ENCODE measurements at regions not wholly inside any gene's neighbourhood (a gene's known extent, or its start where the extent isn't known, plus 50 kb on each side); places are given as distances from the start of the nearest gene placed in this dataset.

- POLR2A ChIA-PET, result interaction anchor here (0.6 to 0.7 kb wide), 2 partner anchors 38 to 434 kb away, joined by 3 to 4 read pairs; no protein-coding TSS in a partner anchor
- no peak overlapping the region for H3K4me3 Mint-ChIP-seq (ENCODE audit: unreplicated experiment)
- no peaks in the 10 kb centered on the region for H3K9me3 Mint-ChIP-seq (ENCODE audit: unreplicated experiment)
- intact Hi-C loops (cut with micrococcal nuclease), result no loop called here
- TF ChIP-seq CTCF (IDR thresholded peaks at IDR 0.05; ENCODE audit: unreplicated experiment), result no peak
- no peak overlapping the region for H3K27ac Mint-ChIP-seq (ENCODE audit: low read depth, unreplicated experiment)
- H3K36me3 Mint-ChIP-seq (ENCODE audit: insufficient read depth, unreplicated experiment), result no peaks in the 10 kb centered on the region
- H3K4me1 Mint-ChIP-seq (ENCODE audit: insufficient read depth, unreplicated experiment), result no peaks in the 10 kb centered on the region
- DNase-seq (ENCODE audit: unreplicated experiment), result no peak
- no TSS peak for BruUV-seq (replicated peaks)
- no peaks in the 10 kb centered on the region for H3K27me3 Mint-ChIP-seq (ENCODE audit: insufficient read depth, unreplicated experiment)
- CTCF ChIA-PET, result no interaction called here
These were observed 808.7 kb downstream of the KCNA4 start for GRCh38 chr11:29208117-29208516.

- ChIA-PET POLR2A (interaction anchor here (0.6 to 0.7 kb wide), 3 partner anchors 24 to 417 kb away, joined by 3 read pairs; no protein-coding TSS in a partner anchor), CTCF (interaction anchor here (0.5 to 0.8 kb wide), 2 partner anchors 122 to 929 kb away, joined by 3 read pairs; no protein-coding TSS in a partner anchor)
- Mint-ChIP-seq H3K4me1 (ENCODE audit: insufficient read depth, unreplicated experiment) (peaks cover 6% of the 10 kb centered on the region), H3K27me3 (ENCODE audit: insufficient read depth, unreplicated experiment) (no peaks in the 10 kb centered on the region), H3K27ac (ENCODE audit: low read depth, unreplicated experiment) (no peak overlapping the region), H3K36me3 (ENCODE audit: insufficient read depth, unreplicated experiment) (no peaks in the 10 kb centered on the region), H3K4me3 (ENCODE audit: unreplicated experiment) (no peak overlapping the region), H3K9me3 (ENCODE audit: unreplicated experiment) (no peaks in the 10 kb centered on the region)
- intact Hi-C loops (cut with micrococcal nuclease), result no loop called here
- TF ChIP-seq CTCF (IDR thresholded peaks at IDR 0.05; ENCODE audit: unreplicated experiment), result no peak
- DNase-seq (ENCODE audit: unreplicated experiment), result peak; percentile 47
- no TSS peak for BruUV-seq (replicated peaks)
These were observed 815.9 kb downstream of the KCNA4 start for GRCh38 chr11:29200791-29201562.

- peaks cover 5% of the 10 kb centered on the region for H3K4me1 Mint-ChIP-seq (ENCODE audit: insufficient read depth, unreplicated experiment)
- no peak overlapping the region for H3K27ac Mint-ChIP-seq (ENCODE audit: low read depth, unreplicated experiment)
- ChIA-PET POLR2A (no interaction called here), CTCF (interaction anchor here (0.9 kb wide), 1 partner anchor 9 kb away, joined by 4 read pairs; no protein-coding TSS in a partner anchor)
- H3K9me3 Mint-ChIP-seq (ENCODE audit: unreplicated experiment), result no peaks in the 10 kb centered on the region
- TF ChIP-seq CTCF (IDR thresholded peaks at IDR 0.05; ENCODE audit: unreplicated experiment), result no peak
- no peaks in the 10 kb centered on the region for H3K27me3 Mint-ChIP-seq (ENCODE audit: insufficient read depth, unreplicated experiment)
- no peak for DNase-seq (ENCODE audit: unreplicated experiment)
- BruUV-seq (replicated peaks), result no TSS peak
- intact Hi-C loops (cut with micrococcal nuclease), result no loop called here
- H3K4me3 Mint-ChIP-seq (ENCODE audit: unreplicated experiment), result no peak overlapping the region
- no peaks in the 10 kb centered on the region for H3K36me3 Mint-ChIP-seq (ENCODE audit: insufficient read depth, unreplicated experiment)
These were observed 826.5 kb downstream of the KCNA4 start for GRCh38 chr11:29190313-29190712.

- H3K27ac Mint-ChIP-seq (ENCODE audit: low read depth, unreplicated experiment), result no peak overlapping the region
- no peaks in the 10 kb centered on the region for H3K27me3 Mint-ChIP-seq (ENCODE audit: insufficient read depth, unreplicated experiment)
- H3K9me3 Mint-ChIP-seq (ENCODE audit: unreplicated experiment), result no peaks in the 10 kb centered on the region
- BruUV-seq (replicated peaks), result no TSS peak
- ChIA-PET POLR2A (interaction anchor here (0.6 kb wide), 3 partner anchors 147 to 1491 kb away, joined by 3 to 5 read pairs (median 3); no protein-coding TSS in a partner anchor), CTCF (interaction anchor here (1.9 kb wide), 1 partner anchor 143 kb away, joined by 6 read pairs; no protein-coding TSS in a partner anchor)
- intact Hi-C loops (cut with micrococcal nuclease), result no loop called here
- no peak for TF ChIP-seq CTCF (IDR thresholded peaks at IDR 0.05; ENCODE audit: unreplicated experiment)
- H3K4me1 Mint-ChIP-seq (ENCODE audit: insufficient read depth, unreplicated experiment), result peaks cover 12% of the 10 kb centered on the region
- H3K4me3 Mint-ChIP-seq (ENCODE audit: unreplicated experiment), result no peak overlapping the region
- no peak for DNase-seq (ENCODE audit: unreplicated experiment)
- H3K36me3 Mint-ChIP-seq (ENCODE audit: insufficient read depth, unreplicated experiment), result peaks cover 5% of the 10 kb centered on the region
These were observed 829.6 kb downstream of the KCNA4 start for GRCh38 chr11:29187215-29187614.
